ENCODE measurements at regions not wholly inside any gene's neighbourhood (a gene's known extent, or its start where the extent isn't known, plus 50 kb on each side); places are given as distances from the start of the nearest gene placed in this dataset.
A peak's percentile ranks its signal among the peaks of the same experiment; 100 is the strongest.

DNA sequence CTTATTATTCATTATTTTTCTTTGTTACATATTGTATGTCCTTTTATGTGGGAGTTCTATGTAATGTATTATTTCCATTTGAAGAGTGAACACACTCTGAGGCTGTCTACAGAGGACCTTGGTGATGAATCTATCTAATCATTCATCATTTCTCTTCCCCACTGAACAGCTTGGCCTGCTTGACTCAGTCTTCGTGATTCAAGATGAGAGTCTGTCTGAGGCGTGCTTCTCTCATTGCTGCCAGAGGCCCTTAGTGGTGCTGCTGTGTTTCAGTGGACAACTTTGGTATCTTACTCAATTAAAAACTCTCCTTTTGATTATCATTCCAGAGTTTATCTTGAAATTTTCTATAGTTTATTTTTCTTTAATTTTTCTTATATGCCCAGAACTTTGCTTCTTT is 318.1 kb upstream of the DAB2 start:
- WGBS = 91% methylated on average over 2 of the region's 2 CpGs
- no peak overlapping the region for H3K4me3 ChIP-seq (ENCODE audit: low read length)
- H3K4me1 ChIP-seq (ENCODE audit: insufficient read depth, low read length) = no peaks in the 10 kb centered on the region
- H3K9ac ChIP-seq (ENCODE audit: low read depth, low read length) = no peak overlapping the region
- no peaks in the 10 kb centered on the region for H3K36me3 ChIP-seq (ENCODE audit: insufficient read depth, low read length)
- H3K9me3 ChIP-seq (ENCODE audit: insufficient read depth, low read depth, low read length) = no peaks in the 10 kb centered on the region
- no peak overlapping the region for H3K27ac ChIP-seq (ENCODE audit: low read depth, low read length)
- no peaks in the 10 kb centered on the region for H3K27me3 ChIP-seq (ENCODE audit: insufficient read depth, low read length)

DNA sequence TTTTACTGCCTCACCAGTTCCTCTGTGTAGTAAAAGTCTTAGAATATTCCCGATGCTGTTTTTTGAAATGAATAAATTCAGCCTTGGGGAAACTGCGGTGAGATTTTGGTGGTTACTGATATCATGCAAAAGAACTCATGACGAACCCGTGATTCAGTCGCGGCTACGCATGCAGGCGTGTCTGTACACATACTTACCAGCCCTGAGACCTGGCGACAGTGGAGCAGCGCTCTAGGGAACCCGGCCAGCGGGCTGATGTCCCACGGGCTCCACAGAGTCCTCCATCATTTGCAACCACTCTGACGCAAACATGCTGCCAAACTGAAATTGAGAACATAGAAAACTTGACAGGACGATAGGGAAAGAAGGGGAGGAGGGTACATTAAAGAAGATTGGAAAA is 315.6 kb upstream of the DAB2 start:
- Histone ChIP-seq H3K4me3 (ENCODE audit: low read length) (no peak overlapping the region), H3K9ac (ENCODE audit: low read depth, low read length) (no peak overlapping the region), H3K36me3 (ENCODE audit: insufficient read depth, low read length) (no peaks in the 10 kb centered on the region), H3K27me3 (ENCODE audit: insufficient read depth, low read length) (no peaks in the 10 kb centered on the region), H3K4me1 (ENCODE audit: insufficient read depth, low read length) (no peaks in the 10 kb centered on the region), H3K9me3 (ENCODE audit: insufficient read depth, low read depth, low read length) (no peaks in the 10 kb centered on the region), H3K27ac (ENCODE audit: low read depth, low read length) (no peak overlapping the region)
- 96% methylated on average over 15 of the region's 15 CpGs for WGBS

DNA sequence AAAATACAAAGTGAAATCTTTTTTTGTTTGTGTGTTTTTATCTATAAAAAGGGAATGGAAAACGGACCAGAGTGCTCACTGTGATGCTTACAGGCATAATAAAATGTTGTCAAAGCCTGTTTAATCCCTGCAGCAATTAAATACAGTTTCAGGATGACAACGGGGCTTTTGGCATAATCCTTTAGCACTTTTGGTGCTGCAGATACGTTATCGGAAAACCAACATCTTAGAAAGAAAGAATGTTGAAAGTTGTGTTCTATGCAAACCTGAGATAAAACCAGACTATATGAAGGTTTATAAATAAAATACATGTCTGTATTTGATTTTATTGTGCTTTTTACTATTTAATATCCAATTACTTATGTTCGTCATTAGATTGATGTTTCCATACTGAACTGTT is 307.4 kb upstream of the DAB2 start:
- Histone ChIP-seq H3K27ac (ENCODE audit: low read depth, low read length) (no peak overlapping the region), H3K27me3 (ENCODE audit: insufficient read depth, low read length) (no peaks in the 10 kb centered on the region), H3K4me1 (ENCODE audit: insufficient read depth, low read length) (no peaks in the 10 kb centered on the region), H3K4me3 (ENCODE audit: low read length) (no peak overlapping the region), H3K9me3 (ENCODE audit: insufficient read depth, low read depth, low read length) (no peaks in the 10 kb centered on the region), H3K36me3 (ENCODE audit: insufficient read depth, low read length) (no peaks in the 10 kb centered on the region), H3K9ac (ENCODE audit: low read depth, low read length) (no peak overlapping the region)
- WGBS = 95% methylated on average over 4 of the region's 5 CpGs

DNA sequence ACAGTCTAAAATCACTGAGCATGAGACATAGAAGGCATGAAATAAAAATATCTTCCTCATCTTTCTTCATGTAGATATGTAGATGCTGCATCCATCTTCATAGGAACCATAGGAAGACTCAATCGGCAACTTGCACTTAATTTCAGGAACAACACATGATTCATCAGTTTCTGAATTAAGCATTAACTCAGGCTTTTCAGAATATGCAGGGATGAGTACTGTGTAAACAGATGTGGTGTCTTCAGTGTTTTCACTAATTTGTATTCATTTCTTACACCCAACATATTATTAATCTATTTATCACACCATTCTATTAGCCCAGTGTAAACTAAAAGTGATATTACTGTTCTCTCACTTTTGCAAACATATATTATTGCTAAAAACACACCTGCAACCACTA is 305.9 kb upstream of the DAB2 start:
- Histone ChIP-seq H3K4me1 (ENCODE audit: insufficient read depth, low read length) (no peaks in the 10 kb centered on the region), H3K9me3 (ENCODE audit: insufficient read depth, low read depth, low read length) (no peaks in the 10 kb centered on the region), H3K27me3 (ENCODE audit: insufficient read depth, low read length) (no peaks in the 10 kb centered on the region), H3K9ac (ENCODE audit: low read depth, low read length) (no peak overlapping the region), H3K27ac (ENCODE audit: low read depth, low read length) (no peak overlapping the region), H3K36me3 (ENCODE audit: insufficient read depth, low read length) (no peaks in the 10 kb centered on the region), H3K4me3 (ENCODE audit: low read length) (no peak overlapping the region)
- 100% methylated on average over 1 of the region's 1 CpG for WGBS

DNA sequence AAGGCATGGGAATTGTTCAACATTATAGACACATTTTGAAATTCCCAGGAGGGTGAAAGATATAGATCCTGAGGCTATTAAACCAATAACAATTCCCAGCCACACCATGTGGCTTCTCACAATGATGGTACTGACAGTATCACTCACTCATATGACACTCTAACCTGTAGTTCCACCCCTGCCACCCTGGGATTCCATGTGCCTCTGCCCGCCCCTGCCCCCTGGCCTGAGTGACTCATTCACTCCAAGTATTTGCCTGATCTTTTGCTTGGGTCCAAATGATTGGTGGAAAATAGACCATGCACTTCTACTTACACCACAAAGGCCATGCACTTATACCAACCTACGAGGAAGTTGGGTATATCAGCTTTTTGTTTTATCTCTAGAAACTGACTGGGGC is 305.2 kb upstream of the DAB2 start:
- H3K27me3 ChIP-seq (ENCODE audit: insufficient read depth, low read length) = no peaks in the 10 kb centered on the region
- 74% methylated on average over 1 of the region's 2 CpGs for WGBS
- H3K9ac ChIP-seq (ENCODE audit: low read depth, low read length) = no peak overlapping the region
- H3K9me3 ChIP-seq (ENCODE audit: insufficient read depth, low read depth, low read length) = no peaks in the 10 kb centered on the region
- H3K36me3 ChIP-seq (ENCODE audit: insufficient read depth, low read length) = no peaks in the 10 kb centered on the region
- H3K4me1 ChIP-seq (ENCODE audit: insufficient read depth, low read length) = no peaks in the 10 kb centered on the region
- no peak overlapping the region for H3K4me3 ChIP-seq (ENCODE audit: low read length)
- no peak overlapping the region for H3K27ac ChIP-seq (ENCODE audit: low read depth, low read length)

DNA sequence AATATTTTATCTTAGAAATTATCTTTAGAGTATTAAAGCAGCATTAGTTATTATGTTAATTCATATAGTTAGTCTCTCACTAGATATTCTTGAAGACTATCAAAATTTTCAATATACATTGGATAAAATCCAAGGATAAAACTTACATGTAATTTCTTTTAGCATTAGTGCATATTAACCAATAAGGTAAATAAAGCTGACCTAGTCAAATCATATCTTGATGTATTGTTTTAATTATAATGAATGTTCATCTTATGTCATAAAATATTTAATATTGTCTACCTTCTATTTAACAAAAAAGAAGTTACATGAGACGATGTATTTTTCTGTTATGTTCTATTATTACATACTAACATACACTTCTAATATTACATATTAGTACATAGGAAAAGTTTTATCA is 301.7 kb upstream of the DAB2 start:
- Histone ChIP-seq H3K9me3 (ENCODE audit: insufficient read depth, low read depth, low read length) (no peaks in the 10 kb centered on the region), H3K4me1 (ENCODE audit: insufficient read depth, low read length) (no peaks in the 10 kb centered on the region), H3K27me3 (ENCODE audit: insufficient read depth, low read length) (no peaks in the 10 kb centered on the region), H3K9ac (ENCODE audit: low read depth, low read length) (no peak overlapping the region), H3K4me3 (ENCODE audit: low read length) (no peak overlapping the region), H3K27ac (ENCODE audit: low read depth, low read length) (no peak overlapping the region), H3K36me3 (ENCODE audit: insufficient read depth, low read length) (no peaks in the 10 kb centered on the region)
- WGBS = no CpG with 5 or more reads among the region's 1 CpG

DNA sequence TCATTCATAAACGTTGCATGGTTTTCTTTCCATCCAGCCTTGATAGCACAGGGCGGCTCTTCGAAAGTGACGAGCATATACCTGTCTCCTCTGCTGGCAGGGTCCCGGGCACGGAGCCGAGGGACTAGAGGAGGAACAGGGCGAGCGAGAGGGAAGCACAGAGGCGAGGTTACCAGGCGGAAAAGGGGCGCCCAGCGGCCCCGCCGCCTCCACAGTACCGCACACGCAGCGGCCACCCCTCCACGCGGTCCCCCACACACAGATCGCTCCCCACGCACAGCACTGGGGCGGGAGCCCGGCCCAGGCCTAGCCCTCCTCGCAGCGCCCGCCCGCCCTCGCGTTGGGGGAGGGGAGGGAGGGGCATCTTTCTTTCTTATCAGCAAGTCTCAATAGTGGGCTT is 296.6 kb upstream of the DAB2 start:
- no peaks in the 10 kb centered on the region for H3K9me3 ChIP-seq (ENCODE audit: insufficient read depth, low read depth, low read length)
- no peaks in the 10 kb centered on the region for H3K27me3 ChIP-seq (ENCODE audit: insufficient read depth, low read length)
- H3K27ac ChIP-seq (ENCODE audit: low read depth, low read length) = no peak overlapping the region
- H3K4me1 ChIP-seq (ENCODE audit: insufficient read depth, low read length) = no peaks in the 10 kb centered on the region
- H3K4me3 ChIP-seq (ENCODE audit: low read length) = no peak overlapping the region
- H3K9ac ChIP-seq (ENCODE audit: low read depth, low read length) = no peak overlapping the region
- WGBS = 98% methylated on average over 29 of the region's 30 CpGs
- no peaks in the 10 kb centered on the region for H3K36me3 ChIP-seq (ENCODE audit: insufficient read depth, low read length)

DNA sequence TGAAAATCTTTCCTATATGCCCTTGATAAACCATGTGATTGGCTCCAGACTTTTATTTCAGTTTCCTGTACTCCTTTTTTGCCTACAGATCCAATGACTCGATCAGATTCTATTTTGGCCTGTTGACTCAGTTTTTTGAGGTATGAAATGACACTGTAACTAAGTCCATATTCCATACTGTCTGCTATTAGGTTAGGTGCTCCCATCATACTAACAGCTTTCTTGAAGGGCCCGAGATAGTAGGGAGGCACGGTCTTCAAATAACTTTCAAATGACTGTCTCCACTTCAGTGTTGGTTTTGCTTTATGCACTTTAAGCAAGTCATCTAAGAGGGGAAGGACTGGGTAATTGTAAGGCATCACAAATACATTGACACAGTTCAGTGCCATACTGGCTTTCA is 295.4 kb upstream of the DAB2 start:
- Histone ChIP-seq H3K36me3 (ENCODE audit: insufficient read depth, low read length) (no peaks in the 10 kb centered on the region), H3K4me3 (ENCODE audit: low read length) (no peak overlapping the region), H3K4me1 (ENCODE audit: insufficient read depth, low read length) (no peaks in the 10 kb centered on the region), H3K9ac (ENCODE audit: low read depth, low read length) (no peak overlapping the region), H3K27ac (ENCODE audit: low read depth, low read length) (no peak overlapping the region), H3K27me3 (ENCODE audit: insufficient read depth, low read length) (no peaks in the 10 kb centered on the region), H3K9me3 (ENCODE audit: insufficient read depth, low read depth, low read length) (no peaks in the 10 kb centered on the region)
- WGBS = 86% methylated on average over 3 of the region's 3 CpGs

DNA sequence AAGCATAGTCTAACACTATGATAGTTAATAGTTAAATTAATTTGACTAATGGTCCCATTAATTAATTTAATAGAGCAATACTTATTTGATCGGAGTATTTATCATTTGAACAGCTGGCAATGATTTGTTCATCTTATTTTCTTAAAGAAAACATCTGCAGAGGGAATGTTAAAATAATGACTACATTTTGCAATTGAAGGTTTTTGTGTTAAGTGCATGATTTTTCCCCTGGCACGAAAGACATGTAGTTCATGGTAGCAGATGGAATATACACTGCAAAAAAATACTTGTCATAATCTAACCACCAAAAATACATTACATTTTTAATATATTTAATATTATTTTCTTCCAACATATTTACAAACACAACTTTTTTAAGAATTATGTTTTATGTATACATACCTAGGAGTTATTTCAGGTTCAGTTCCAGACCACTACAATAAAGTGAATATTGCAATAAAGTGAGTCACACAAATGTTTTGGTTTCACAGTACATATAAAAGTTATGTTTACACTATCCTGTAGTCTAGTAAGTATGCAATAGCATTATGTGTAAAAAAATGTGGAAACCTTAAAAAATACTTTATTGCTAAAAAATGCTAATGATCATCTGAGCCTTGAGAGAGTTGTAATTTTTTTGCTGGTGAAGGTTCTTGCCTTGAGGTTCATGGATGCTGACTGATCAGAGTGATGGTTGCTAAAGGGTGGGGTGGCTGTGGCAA is 292.6 kb upstream of the DAB2 start:
- Histone ChIP-seq H3K4me1 (ENCODE audit: insufficient read depth, low read length) (no peaks in the 10 kb centered on the region), H3K27me3 (ENCODE audit: insufficient read depth, low read length) (no peaks in the 10 kb centered on the region), H3K4me3 (ENCODE audit: low read length) (no peak overlapping the region), H3K27ac (ENCODE audit: low read depth, low read length) (no peak overlapping the region), H3K9ac (ENCODE audit: low read depth, low read length) (no peak overlapping the region), H3K36me3 (ENCODE audit: insufficient read depth, low read length) (no peaks in the 10 kb centered on the region), H3K9me3 (ENCODE audit: insufficient read depth, low read depth, low read length) (no peaks in the 10 kb centered on the region)
- WGBS = no CpG with 5 or more reads among the region's 2 CpGs

DNA sequence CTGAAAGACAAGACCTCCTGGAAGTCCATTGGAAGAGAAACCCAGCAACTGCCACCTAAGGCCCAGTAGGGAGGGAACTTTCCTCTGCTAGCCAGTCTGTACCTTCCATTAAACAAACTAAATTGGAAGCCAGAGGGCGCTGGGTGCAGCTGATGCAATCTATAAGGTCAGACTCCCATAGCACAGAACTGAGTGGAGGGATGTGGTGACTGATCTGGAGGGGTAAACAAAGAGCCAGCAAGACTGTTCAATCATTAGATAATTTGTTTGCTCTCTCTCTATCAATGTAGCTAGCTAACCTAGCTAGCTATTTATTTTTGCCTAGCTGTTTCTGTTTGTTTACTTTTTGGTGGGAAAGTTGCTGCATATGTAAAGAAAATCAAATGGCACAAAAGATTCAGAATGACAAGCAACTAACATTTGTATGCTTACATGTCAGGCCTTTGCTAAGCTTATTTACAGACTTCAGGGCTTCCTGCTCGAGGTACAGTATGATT is 291.8 kb upstream of the DAB2 start:
- Histone ChIP-seq H3K9me3 (ENCODE audit: insufficient read depth, low read depth, low read length) (no peaks in the 10 kb centered on the region), H3K9ac (ENCODE audit: low read depth, low read length) (peak overlapping the region; percentile 27; the same call in 1 of the 2 replicates), H3K36me3 (ENCODE audit: insufficient read depth, low read length) (no peaks in the 10 kb centered on the region), H3K27ac (ENCODE audit: low read depth, low read length) (peak overlapping the region; percentile 1; the same call in 1 of the 2 replicates), H3K4me3 (ENCODE audit: low read length) (no peak overlapping the region), H3K4me1 (ENCODE audit: insufficient read depth, low read length) (no peaks in the 10 kb centered on the region), H3K27me3 (ENCODE audit: insufficient read depth, low read length) (no peaks in the 10 kb centered on the region)
- 38% methylated on average over 2 of the region's 2 CpGs for WGBS

DNA sequence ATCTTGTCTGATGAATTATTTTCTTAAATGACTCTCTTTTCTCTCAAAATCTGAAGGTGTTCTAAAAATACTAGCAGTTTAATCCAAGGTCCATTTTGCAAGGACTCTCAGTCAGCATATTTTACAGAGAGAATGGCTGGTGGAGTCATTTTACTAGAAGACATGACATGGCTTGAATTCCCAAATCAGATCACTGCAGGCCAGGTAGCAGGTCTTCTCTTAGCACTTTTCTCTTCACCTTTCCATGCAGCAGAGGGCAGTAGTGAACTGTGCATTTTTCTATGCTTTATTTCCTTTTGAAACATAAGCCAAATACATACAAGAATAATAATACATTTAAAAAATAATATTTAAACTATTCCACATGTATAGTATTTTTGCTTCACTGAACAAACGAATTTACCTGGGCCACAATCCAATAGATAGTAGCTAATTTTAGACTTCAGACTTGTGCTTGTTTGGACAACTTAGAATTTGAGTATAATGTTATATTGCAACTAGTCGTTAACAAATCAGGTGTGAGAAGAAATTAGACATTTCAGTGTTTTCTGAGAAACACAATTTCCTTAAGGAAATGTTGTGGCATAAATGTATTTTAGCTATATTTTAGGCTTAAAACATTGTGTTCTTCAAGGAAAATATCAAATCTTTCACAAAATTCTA is 289.4 kb upstream of the DAB2 start:
- 57% methylated on average over 2 of the region's 2 CpGs for WGBS
- no peaks in the 10 kb centered on the region for H3K27me3 ChIP-seq (ENCODE audit: insufficient read depth, low read length)
- no peaks in the 10 kb centered on the region for H3K36me3 ChIP-seq (ENCODE audit: insufficient read depth, low read length)
- H3K9me3 ChIP-seq (ENCODE audit: insufficient read depth, low read depth, low read length) = no peaks in the 10 kb centered on the region
- no peak overlapping the region for H3K9ac ChIP-seq (ENCODE audit: low read depth, low read length)
- no peak overlapping the region for H3K27ac ChIP-seq (ENCODE audit: low read depth, low read length)
- H3K4me1 ChIP-seq (ENCODE audit: insufficient read depth, low read length) = no peaks in the 10 kb centered on the region
- H3K4me3 ChIP-seq (ENCODE audit: low read length) = no peak overlapping the region
